ENCODE measurements at regions not wholly inside any gene's neighbourhood (a gene's known extent, or its start where the extent isn't known, plus 50 kb on each side); places are given as distances from the start of the nearest gene placed in this dataset.

DNA sequence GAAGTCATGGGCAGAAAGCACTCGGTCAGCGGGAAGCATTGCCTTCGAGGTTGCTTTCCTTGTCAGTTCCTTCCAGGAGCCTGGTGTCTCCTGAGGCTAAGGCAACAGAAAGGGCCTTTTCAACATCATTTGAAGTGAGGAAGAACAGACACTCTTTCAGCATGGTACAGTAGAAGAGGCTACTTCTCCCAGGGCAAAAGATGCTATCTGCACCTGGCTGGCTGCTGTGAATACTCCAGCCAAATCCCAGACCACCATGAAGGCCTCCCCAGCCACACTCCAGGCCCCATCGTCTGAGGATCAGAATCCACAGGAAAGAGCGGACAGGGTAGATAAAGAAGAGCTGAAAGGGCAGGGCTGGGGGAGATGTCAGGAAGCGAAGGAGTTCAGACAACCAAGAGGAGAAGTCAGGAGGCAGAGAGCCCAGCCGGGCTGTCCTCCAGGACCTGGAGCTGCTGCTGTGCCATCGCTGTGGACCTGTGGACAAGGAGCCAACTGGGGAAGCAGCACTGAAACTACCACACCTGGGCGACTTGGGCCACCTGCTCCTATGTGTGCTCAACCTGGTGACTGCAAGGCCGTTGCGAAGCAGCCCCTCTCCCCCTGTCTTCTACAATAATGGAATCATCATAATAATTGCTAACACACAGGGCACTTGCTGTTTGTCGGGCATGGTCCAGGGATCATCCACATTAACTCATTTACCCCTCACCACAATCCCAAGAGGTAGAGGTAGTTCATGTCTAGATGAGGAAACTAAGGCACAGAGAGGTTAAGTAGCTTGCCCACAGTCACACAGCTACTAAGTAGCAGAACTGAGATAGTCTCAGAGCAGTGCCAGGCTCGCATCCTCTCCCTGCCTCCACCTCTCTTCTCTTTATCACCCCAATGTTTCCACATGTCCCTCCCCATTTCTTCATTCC, 88.0 kb upstream of the ZBTB40 start:
- DNase-seq, result no peak

DNA sequence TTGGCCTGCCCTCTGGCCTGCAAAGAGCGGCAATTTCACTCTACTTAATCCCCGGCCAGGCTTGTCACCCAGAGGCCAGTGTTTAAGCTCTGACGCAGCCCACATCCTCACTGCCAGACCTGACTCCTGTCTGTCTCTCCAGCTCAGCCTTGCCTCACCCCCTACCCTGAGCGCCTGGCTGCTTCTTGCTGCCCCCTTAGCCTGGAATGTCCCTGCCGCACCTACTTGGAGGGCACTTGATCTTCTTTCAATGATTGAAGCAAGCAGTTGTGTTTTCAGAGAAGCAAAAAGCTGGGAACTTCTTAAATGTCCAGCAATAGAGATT, 87.4 kb upstream of the ZBTB40 start:
- DNase-seq, result no peak

DNA sequence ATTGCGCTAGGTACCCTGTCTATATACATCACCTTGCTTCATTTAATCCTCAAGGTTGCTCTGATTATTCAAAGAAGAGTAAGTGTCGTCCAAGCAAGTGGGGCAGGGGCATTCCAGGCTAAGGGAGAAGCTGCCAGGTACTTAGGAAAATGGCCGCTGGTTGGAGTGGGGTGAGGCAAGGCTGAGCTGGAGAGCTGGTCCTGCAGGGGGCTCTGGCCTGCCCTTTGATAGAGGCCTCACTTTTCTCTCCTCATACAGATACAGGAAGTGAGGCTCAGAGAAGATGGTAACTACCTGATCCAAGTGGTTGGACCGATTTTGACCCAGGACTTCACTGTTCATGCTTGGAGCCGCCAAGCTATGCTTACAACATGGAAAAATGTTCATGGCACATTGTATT, 86.9 kb upstream of the ZBTB40 start:
- no peak for DNase-seq

DNA sequence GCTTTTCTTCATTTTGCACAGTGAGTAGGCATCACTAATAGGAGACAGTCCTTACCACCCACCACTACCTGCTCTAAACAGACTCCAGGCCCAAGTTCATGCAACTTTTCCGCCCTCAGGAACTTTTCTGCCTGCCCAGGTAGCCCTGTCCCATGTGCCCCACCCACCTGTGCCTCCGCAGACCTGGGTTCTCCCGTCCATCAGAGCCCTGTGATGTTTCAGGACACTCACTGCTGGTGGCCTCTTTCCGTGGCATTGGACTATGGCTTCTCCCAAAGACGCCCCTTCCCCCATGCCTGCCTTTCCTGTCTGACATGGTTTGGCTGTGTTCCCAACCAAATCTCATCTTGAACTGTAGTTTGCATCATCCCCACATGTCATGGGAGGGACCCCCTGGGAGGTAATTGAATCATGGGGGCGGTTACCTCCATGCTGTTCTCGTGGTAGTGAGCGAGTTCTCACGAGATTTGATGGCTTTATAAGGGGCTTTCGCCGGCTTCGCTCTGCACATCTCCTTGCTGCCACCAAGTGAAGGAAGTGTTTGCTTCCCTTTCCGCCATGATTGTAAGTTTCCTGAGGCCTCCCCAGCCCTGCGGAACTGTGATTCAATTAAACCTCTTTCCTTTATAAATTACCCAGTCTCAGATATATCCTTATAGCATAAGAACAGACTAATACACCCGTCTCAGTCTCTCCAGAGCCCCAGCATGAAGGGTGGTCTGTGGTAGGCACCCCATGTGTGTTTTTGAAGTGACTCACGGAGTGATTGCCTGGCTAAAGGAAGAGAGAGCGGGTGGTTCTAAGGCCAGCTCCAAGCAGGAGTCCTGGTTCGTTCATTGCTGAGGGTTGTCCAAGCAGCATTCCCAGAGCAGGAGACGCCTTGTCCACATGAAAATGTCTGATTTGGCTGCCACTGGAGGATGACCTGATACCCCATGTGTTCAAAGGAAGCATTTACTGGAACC, 86.0 kb upstream of the ZBTB40 start:
- DNase-seq, result no peak

DNA sequence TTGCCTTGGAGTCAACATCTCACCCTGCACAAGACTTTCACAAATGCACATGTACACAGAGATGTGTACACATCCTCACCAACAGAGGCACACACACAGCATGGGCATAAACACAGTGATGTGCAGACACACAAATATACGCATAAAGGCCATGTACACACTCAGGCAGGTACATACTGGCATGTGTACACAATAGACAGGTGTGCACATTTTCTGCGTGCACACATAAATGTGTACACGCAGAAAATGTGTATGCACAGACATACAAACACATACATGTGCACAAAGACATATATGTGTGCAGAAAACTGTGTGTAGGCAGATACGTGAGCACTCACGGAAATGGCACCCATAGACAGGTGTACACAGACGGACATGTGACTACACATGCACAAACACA, 85.3 kb upstream of the ZBTB40 start:
- no peak for DNase-seq

DNA sequence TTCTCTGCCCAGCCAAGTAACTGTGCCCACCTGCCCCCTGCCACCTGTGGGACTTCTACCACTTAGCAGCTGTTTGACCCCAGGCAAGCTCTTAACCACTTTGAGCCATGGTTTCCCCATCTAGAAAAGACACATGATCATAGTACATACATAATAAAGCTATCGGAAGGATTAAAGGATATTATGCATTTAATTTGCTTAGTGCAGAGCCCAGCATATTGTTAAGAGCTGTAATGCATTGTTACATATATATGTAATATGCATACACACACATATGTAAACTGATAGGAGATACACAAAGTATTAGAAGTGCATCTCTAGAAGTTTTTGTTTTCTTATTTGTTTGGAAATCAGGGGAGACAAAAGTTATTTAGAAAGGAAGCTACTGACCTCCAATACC, 83.5 kb upstream of the ZBTB40 start:
- DNase-seq, result no peak

DNA sequence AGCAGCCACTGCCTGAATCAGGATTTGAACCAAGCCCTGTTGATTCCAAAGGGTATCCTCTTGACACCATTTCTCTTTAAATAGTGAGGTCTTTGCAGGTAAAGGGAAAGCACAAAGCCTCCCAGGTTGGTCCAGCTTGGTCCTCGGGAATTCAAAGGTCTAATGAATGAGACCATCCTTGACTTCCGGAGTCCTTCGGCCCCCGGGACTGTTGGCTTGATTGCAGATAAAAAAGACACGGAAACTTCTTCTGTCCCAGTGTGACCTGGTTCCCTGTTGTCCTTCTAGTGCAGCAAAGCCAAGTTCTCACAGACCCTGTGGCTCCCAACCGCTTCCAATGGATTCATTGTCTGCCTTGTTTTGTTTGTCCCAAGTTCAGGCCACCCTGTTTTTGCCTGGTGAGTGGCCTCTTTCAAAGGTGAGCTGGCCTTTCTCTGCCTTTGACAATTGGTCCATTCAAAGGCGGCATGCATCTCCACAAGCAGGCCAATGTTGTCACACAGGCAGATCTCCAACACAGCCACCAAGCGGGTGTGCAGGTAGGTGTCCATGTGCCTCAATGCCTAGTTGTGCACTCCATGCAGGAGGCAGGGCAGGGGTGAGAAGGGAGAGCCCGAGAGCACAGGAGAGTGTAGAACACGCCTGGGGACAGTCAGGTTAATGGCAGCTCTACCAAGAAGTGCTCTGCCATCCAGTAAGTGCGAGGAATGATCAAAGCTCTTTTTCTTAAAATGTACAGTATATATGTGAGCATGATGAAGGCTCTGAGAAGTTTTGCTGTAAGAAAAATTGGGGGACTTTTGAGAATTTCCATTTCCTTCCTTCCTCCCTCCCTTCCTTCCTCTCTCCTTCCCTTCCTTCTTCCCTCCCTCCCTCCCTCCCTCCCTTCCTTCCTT, 82.1 kb upstream of the ZBTB40 start:
- no peak for DNase-seq

DNA sequence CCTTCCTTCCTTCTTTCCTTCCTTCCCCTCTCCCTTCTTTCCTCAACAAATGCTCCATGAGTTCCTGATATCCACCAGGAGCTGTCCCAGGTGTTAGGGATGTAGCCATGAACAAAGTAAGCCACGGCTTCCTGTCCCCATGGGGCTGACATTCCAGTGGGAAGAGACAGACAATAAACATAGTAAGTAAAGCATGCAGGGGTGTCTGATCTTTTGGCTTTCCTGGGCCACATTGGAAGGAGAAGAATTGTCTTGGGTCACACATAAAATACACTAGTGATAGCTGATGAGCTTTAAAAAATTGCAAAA, 81.5 kb upstream of the ZBTB40 start:
- DNase-seq, result no peak

DNA sequence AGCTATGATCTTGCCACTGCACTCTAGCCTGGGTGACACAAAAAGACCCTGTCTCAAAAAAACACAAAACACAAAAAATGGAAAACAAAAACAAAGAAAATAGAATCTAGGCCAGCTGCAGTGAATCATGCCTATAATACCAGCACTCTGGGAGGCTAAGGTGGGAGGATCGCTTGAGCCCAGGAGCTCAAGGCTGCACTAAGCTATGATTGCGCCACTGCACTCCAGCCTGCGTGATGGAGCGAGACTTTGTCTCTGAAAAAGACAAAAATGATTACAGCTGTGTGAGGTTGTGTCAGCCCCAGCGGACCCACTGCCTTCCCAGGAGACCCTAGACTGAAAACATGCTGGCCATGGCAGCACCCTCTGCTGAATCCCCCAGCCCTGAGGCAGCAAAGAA, 80.2 kb upstream of the ZBTB40 start:
- no peak for DNase-seq

DNA sequence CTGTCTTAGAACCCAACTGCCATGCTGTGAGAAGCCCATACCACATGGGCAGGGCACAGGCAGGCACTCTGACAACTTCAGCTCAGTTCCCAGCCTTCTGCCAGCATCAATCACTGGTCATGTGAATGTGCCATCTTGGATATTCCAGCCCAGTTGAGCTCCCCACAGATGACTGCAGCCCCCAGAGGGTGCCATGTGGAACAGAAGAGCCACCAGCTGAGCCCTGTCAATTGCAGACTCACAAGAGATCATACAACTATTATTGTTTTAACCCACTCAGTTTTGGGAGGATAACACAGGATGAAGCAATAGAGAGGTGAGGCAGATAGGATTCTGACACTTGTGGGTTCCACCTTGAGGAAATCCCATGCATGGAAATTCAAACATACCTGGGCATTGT, 78.4 kb upstream of the ZBTB40 start:
- no peak for DNase-seq

DNA sequence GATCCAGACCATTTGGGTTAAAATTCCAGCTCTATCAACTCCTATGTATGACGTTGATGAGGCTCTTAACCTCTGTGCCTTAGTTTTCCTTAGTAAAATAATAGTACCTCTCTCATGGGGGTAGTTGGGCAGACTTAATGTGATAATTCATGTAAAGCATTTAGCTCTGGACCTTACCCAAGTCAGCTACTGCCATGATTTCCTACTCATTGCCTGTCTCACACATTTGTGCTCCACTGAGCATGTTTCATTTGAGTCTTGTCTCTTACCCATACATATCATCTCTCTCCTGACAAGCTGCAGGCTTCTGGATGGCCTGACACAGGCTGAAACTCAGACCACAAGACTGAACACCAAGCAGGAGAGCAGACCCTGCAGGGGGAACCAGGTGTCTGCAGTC, 77.7 kb upstream of the ZBTB40 start:
- no peak for DNase-seq

DNA sequence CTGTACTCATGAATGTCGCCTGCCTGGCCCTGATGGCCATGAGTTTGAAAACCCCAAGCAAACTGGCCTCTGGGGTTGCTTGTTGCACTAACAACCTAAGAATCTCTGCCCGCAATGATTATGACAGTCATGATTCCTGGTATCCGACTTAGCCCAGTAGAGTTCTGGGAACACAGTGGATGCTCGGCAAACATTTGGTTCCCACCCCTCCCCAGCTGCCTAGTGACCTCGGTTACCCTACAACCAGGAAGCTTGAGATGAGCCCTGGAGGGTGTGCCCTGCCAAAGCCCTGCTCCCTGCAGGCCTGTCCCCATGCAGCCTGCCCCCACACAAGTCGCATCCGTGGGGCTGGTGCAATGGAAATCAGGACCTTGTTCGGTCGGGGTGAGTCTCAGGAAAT, 76.0 kb upstream of the ZBTB40 start:
- DNase-seq, result no peak

DNA sequence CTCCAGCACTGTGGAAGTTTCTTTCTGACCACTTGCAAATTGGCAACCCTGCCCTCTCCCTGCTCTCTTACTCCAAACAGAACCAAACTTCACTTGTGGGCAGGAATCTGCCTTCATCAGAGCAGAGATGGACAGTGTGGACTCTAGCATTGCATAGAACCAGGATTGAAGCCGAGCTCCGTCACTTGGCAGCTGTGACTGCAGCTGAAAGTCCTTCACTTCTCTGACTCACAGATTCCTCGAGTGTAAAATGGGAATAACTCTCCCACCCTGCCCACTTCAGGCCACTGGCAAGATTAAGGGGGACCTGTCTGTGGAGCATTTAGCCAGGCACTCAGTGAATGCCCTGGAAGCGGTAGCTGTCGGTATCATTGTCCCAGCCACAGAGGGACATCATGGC, 75.7 kb upstream of the ZBTB40 start:
- no peak for DNase-seq

DNA sequence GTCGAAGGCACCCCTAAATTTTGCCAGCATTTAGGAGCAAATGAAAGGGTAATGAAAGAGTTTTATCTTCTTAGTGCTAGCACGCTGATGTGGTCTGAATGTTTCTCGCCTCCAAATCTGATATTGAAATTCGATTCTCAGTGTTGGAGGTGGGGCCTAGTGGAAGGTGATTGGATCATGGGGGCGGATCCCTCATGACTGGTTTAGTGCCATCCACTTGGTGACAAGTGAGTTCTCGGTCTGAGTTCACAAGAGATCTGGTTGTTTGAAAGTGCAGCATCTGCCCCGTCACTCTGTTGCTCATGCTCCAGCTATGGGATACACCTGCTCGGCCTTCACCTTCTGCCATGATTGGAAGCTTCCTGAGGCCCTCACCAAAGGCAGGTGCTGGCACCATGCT, 75.1 kb upstream of the ZBTB40 start:
- DNase-seq, result no peak

DNA sequence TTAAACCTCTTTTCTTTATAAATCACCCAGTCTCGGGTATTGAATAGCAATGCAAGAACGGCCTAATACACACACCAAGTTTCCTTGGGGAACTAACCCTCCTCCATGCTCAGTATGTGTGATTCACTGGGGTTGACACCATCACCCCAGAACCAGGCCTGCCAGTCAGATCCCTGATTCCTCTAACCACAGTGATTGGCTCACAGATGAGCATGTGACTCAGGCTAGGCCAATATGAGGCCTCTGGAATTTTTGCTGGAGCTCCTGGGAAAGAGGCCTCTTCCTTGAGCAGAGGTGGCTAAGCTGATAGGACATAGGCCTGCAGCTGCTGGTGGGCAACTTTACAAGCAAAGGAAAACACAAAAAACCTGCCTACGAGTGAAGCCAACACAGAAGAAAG, 74.7 kb upstream of the ZBTB40 start:
- DNase-seq, result no peak

DNA sequence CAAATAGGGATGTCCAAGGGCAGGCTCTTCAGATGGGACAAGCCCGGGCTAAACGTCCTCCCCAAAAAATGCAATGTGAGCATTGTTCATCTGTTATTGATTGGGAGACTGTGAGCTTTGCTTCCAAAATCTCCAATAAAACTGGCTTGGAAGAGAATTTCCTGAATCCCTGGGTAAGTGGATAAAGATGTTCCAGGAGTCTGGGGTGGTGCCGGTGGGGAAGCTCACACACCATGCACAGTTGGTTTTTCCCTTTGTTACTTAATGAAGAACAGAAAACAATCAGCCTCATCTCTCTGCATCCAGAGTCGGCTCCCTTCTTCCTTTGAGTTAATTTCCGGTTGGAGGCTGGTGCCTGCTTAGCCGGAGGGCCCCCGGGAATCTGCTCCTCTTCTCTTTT, 72.1 kb upstream of the ZBTB40 start:
- DNase-seq, result no peak

DNA sequence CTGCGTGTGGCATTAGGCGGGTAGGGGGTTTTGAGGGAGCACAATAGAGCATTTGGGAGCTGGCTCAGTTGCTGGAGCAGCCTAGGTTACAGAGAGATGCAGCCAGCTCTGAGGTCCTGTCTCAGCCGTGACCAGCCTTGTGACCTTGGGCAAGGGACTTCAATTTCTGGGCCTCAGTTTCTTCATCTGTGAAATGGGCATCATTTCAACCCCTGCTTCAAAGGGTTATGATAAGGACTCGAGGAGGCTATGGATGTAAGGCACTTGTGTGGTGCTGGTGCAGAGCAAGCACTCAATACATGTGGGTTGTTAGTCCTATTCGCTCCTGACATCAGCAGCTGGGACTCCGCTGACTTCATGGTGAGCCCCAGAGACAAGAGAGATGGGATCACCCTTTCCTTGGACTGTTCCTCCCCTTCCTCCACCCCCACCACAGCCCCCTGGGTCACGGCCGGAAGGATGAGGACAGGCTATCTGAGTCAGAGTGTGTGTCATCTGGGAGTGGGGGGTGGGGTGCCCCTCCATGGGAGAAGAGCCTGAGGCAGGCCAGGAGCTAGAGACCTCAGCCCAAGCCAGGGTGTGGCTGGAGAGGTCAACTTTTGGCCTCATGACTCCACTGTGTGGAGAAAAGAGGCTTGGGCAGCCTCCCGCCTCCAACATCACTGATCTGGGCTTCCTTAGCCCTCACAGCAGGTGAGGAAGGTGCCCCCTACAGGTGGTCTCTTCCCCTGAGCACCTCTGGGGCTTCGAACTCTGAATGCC, 71.4 kb upstream of the ZBTB40 start:
- DNase-seq, result no peak

DNA sequence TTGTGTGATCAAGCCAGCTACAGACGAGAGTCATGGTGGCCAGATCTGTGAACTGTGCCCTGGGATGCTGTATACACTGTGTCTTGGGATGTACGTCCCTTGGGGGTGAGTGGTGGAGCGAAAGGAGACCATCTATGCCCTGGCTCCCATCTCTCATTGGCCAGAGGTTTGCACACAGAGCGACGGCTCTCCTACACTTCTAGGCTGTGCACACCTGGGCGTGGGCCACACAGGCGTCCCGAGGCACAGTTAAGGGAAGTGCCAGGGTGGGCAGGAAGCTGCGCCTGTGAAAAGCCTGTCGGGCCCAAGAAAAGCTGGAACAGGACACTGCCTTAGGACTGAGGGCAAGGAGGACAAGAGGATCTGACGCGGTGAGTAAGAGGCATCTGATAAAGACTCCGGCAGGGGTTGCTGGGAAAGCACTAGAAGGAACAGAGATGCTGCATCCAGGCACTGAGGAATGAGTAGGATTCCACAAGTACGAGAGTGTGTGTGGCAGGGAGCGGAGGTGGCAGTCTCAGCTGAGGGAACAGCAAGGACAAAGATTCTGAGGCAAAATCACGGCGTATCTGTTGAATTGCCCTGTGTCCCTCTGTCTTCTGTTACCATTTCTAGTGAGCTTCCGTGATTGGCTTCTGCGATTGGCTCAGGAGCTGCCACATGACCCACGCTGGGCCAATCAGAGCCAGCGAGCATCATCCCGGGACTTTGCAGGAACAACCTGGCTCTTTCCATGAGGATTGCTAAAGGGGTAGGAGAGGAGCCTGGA, 67.9 kb upstream of the ZBTB40 start:
- no peak for DNase-seq

DNA sequence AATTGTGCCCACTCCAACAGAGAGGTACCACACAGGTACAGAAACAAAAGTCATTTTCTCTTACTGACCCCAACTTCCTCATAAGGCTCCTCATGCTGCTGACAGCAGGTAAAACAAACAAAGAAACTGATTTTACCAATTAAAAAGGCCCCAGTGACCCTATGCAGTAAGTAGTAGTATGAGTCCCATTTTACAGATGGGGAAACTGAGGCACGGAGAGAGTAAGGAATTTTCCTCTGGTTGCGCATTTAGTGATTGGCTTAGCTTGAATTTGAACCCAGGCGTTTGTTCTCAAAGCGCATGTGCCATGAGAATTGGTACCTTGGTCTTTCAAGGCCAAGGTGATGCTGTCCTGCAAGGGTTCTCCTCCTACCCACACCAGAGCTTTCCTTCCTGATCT, 66.1 kb upstream of the ZBTB40 start:
- no peak for DNase-seq

DNA sequence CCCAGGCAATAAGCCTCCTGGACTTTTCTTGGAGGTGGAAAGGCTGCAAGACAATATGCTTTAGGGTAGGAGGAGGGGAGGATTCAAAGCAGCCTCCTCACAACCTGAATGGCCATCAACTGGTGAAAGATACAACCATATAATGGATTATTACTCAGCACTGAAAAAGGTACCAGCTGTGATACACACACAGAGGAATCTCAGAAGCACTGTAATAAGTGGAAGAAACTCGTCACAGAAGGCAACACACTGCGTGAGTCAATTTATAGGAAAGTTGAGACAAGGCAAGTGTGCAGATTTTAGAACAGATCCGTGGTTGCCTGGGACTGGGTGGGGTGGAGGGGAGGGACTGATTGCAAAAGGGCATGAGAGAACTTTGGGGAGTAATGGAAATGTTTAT, 64.9 kb upstream of the ZBTB40 start:
- no peak for DNase-seq

DNA sequence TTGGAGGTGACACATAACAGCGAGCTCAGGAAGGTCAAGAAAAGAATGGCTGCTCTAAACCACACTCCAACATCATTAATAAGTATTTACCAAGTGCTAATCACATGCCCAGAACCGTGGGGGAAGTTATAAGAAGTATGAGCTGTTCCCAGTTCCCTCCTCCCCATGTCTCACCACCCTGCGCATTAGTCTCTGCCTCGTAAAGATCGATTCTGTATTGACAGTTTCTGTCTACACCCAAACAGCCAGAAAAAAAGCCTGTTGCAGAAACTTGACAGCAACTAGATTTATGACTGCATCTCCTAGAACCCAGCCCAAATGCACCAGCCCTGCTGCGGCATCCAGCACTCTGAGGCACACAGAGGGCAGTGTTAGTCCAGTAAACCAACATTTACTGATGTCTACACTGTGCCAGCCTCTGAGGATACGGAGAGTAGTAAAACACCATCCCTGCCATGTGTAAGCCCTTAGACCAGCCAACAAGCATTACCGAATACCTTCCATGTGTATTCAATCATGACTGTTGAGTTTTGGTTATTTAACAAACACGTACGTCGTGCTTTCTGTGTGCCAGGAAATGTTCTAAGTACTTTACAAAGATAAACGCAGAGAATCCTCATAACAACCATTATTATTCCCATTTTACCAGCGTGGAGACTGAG, 63.6 kb upstream of the ZBTB40 start:
- no peak for DNase-seq
